ENCODE measurements at regions not wholly inside any gene's neighbourhood (a gene's known extent, or its start where the extent isn't known, plus 50 kb on each side); places are given as distances from the start of the nearest gene placed in this dataset.

DNA sequence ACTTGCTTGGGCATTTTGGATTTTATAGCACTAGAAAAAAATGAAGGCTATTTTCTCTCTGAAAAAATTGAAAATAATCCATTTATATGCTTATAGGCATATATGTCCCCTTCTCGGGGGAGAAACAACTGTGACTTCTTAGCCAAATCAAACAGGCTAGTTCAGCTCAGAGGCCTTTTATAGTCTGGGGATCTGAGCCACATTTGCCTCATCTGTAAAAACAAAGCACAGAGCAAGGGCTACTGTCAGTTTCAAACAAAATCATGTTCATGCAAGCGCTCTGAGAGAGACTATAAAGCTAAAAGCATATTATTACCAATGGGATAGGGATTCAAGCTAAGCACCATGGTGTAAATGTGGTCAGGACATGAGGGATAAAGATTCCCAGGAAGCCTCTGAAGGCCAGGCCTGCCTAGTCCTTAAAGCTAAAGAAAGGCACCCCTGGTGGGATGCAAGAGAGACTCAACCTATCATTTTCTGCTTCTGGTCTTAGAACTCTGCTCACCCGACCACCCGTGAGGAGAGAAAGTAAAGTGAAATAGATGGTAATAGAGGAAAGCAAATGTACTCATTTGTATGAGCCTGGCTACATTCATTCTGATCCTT lies 51.0 kb upstream of the IL12A start:
- TF ChIP-seq POLR2AphosphoS5 (IDR thresholded peaks at IDR 0.05; ENCODE audit: control insufficient read depth, insufficient read depth, low read depth, low read length) (no peak), CTCF (IDR thresholded peaks at IDR 0.05 in 2 of 3, conservative IDR thresholded peaks at IDR 0.05 in 1 of 3; ENCODE audit: insufficient read depth in 2 of 3, low read depth in 1 of 3, low read length in 3 of 3) (no peak), TAF9B (IDR thresholded peaks at IDR 0.05; ENCODE audit: partially characterized antibody) (no peak), EP300 (IDR thresholded peaks at IDR 0.05; ENCODE audit: low read length) (no peak), FOXJ3 (CRISPR knock-in tag; IDR thresholded peaks at IDR 0.05) (no peak), XRCC5 (IDR thresholded peaks at IDR 0.05; ENCODE audit: low read depth, low read length) (no peak), EZH2 (IDR thresholded peaks at IDR 0.05; ENCODE audit: borderline replicate concordance, low read depth, low read length) (no peak), ZNF140 (CRISPR knock-in tag; IDR thresholded peaks at IDR 0.05) (no peak)
- TF ChIP-seq, protein P1, sequence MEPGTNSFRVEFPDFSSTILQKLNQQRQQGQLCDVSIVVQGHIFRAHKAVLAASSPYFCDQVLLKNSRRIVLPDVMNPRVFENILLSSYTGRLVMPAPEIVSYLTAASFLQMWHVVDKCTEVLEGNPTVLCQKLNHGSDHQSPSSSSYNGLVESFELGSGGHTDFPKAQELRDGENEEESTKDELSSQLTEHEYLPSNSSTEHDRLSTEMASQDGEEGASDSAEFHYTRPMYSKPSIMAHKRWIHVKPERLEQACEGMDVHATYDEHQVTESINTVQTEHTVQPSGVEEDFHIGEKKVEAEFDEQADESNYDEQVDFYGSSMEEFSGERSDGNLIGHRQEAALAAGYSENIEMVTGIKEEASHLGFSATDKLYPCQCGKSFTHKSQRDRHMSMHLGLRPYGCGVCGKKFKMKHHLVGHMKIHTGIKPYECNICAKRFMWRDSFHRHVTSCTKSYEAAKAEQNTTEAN (CRISPR knock-in tag; IDR thresholded peaks at IDR 0.05) = no peak
- TF ChIP-seq, protein P2, sequence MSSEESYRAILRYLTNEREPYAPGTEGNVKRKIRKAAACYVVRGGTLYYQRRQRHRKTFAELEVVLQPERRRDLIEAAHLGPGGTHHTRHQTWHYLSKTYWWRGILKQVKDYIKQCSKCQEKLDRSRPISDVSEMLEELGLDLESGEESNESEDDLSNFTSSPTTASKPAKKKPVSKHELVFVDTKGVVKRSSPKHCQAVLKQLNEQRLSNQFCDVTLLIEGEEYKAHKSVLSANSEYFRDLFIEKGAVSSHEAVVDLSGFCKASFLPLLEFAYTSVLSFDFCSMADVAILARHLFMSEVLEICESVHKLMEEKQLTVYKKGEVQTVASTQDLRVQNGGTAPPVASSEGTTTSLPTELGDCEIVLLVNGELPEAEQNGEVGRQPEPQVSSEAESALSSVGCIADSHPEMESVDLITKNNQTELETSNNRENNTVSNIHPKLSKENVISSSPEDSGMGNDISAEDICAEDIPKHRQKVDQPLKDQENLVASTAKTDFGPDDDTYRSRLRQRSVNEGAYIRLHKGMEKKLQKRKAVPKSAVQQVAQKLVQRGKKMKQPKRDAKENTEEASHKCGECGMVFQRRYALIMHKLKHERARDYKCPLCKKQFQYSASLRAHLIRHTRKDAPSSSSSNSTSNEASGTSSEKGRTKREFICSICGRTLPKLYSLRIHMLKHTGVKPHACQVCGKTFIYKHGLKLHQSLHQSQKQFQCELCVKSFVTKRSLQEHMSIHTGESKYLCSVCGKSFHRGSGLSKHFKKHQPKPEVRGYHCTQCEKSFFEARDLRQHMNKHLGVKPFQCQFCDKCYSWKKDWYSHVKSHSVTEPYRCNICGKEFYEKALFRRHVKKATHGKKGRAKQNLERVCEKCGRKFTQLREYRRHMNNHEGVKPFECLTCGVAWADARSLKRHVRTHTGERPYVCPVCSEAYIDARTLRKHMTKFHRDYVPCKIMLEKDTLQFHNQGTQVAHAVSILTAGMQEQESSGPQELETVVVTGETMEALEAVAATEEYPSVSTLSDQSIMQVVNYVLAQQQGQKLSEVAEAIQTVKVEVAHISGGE (CRISPR knock-in tag; IDR thresholded peaks at IDR 0.05) = no peak
- TF ChIP-seq, protein P3, sequence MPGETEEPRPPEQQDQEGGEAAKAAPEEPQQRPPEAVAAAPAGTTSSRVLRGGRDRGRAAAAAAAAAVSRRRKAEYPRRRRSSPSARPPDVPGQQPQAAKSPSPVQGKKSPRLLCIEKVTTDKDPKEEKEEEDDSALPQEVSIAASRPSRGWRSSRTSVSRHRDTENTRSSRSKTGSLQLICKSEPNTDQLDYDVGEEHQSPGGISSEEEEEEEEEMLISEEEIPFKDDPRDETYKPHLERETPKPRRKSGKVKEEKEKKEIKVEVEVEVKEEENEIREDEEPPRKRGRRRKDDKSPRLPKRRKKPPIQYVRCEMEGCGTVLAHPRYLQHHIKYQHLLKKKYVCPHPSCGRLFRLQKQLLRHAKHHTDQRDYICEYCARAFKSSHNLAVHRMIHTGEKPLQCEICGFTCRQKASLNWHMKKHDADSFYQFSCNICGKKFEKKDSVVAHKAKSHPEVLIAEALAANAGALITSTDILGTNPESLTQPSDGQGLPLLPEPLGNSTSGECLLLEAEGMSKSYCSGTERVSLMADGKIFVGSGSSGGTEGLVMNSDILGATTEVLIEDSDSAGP (CRISPR knock-in tag; IDR thresholded peaks at IDR 0.05) = no peak
